HUDEP-2 (cell line): ENCODE measurements at regions not wholly inside any gene's neighbourhood (a gene's known extent, or its start where the extent isn't known, plus 50 kb on each side); places are given as distances from the start of the nearest gene placed in this dataset.
A peak's percentile ranks its signal among the peaks of the same experiment; 100 is the strongest.

ENCODE experiments used
- DNase-seq, 76 experiments: peaks; one replicate each; lab custom pipeline; 2025; ENCODE audit not compliant: unreplicated experiment in 76 of 76; lab: John Stamatoyannopoulos, UW

DNA sequence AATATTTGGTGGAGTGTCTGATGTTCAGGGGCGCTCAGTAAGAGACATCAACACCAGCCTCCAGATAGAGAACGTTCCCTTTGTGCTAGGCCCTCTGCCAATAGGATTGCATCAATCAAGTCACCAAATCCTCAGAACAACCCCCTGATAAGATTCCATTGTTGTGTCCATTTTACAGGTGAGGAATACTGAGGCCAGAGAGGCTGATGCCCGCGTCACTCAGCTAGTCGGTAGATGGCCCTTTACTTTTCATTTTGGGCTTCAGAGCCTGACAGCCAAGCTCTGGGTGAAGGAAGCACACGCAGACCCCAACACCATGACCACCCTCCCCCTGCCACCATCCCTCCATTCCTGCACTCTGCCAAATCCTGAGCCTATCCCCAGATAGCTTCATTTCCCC, 406.2 kb downstream of the PTPRU start:
- no peak for DNase-seq

- DNase-seq: no peak
Measured at GRCh38 chr1:29641921-29642320, 405.6 kb downstream of the PTPRU start.

DNA sequence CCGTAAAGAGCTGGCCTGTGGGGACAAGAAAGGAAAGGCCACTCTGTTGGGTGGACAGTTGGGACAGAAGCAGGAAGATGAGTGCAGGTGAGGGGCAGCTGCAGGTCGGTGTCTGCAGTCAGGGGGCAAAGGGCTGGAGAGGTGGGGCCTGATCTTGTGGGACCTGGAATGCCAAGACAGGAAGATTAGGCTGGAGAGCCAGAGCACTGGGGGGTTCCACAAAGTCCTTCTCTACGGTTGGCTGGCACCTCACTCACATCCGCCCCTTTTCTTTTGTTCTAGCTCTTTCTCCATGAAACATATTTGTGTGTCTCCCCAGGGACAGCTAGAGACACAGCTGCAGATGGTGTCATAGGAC, 404.1 kb downstream of the PTPRU start:
- DNase-seq: no peak

DNA sequence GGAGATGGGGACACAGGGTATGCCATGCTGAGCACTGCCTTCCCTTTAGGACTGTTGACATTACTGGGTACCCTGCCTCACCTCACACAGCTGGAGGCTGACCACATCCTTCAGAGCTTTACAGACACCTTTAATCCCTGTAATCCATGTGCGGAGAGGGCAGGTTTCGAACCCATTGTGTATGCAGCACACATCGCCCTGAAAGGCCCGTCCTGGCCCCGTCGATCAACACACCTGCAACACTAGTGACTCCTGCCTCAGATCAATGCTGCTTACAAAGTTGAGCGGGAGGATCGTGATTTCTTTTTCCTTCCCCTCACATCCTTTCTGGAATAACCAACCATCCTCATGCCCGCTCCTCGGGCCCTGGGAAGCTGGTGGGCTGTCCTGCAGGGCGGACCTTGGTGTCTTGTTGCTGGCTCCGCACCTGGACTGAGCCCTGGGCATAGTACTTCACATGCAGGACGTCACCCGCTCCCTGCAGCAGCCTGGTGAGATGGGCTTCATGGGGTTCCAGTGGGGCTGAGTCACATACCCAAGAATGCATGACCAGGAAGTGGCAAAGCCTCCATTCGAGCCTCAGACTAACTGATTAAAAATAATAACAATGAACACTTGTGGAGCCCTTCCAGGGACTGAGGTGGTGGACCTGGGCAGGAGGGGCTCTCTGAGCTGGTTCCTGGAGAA, 403.6 kb downstream of the PTPRU start:
- no peak for DNase-seq

DNA sequence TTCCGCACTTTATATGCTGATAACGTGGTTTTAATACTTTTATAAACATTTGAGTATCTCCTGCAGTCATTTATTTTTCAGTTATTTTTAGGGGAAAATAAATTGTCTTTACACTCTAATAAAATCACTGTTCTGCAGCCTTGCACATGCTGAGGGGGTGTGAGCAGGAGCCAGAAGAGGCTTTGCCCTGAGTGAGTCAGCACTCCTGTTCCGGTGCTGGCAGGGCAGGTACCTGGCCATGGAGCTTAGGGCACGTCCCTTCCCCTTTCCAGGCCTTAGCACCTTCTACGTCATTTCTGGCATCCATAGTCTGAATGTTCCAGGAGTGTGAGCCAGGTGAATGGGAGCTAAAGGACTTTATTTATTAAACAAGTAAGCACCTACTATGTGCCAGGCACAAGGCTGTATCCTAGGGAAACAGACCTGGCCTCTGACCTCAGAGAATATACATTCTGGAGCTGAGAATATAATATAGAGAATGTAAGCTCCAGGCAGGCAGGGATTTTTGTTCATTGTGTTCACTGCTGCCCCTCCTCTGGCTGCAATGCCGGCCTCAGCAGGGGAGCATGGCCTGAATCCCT, 402.9 kb downstream of the PTPRU start:
- no peak for DNase-seq

- DNase-seq: no peak
Measured at GRCh38 chr1:29638281-29638680, 402.0 kb downstream of the PTPRU start.

GRCh38 chr1:29636936-29637335, 400.6 kb downstream of the PTPRU start:
- no peak for DNase-seq

DNA sequence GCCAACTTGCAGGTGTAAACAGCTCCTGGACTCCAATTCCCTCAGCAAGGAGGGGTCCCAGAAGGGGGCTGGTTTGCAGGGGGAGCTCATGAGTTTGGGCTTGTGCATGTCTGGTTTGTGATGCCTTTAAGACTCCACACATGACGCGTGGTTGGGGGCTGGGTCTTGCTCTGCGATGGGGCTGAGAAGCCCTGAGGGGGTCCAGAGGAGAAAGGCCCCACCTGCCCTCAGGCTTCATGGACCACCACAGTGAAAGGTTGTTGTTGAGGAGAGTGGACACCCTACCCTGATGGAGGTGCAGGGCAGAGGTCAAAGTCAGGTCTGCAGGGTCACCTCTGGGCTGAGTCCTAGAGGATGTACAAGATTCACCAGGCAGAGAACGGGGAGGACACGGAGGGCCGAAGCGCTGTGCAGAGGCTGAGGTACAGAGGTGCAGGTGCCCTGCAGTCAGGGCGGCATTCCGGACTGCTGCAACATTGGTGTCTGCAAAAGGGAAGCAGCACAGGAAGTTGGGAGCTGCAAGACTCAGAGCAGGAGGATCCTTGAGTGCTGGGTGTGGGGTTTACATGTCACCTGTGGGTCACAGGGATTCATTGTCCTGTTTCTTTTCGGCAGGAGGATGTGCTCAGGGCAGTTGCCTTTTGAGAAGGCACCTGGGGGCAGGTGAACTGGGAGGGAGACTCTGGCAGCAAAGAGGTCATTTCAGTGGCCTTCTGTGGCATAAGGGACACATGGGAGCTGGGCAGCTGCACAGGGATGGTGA, 399.4 kb downstream of the PTPRU start:
- DNase-seq: no peak

DNA sequence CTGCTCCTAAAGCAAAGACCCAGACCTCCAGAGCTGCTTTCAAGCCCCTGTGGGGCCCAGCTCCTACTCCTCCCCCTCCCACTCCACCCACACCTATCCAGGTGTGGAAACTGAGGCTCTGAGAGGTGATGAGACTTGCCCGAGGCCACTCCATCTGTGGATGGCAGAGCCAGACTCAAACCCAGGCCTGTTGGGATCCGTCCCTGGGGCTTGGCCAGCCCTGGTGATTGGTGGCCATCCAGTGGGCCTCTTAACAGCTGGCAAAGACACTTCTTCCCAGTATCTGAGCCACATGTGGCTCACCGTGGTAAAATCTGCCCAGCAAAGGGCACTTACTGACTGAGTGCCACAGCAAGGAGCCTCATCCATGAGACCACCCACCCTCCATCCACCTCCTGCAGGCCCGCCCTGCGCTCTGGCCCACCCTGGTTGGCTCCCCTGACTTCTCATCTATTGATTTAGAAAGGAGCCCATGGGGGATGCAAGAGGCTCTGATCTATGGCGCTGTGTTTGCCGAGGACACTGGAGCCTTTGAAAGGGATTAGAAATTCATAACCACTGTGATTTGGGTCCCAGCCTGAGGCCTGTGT, 398.5 kb downstream of the PTPRU start:
- DNase-seq: no peak

GRCh38 chr1:29634324-29634723, 398.0 kb downstream of the PTPRU start:
- no peak for DNase-seq

DNA sequence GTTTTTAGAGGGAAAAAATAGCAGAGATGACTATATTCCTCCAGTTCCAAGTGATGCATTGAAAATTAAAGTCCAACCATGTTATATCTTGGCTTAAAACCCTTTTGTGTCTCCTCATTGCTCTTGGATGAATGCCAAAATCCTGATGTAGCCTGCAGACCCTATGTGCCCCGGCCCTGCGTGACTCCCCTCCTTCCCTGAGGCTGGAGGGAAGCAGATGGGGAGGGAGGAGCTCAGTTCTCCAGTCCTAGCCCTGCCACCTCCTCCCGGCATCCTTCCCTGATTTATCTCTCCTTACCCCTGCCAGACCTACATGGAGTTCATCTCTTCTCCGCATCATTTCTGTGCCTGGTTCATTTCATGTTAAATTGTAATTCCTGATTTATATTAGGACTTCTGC, 397.4 kb downstream of the PTPRU start:
- no peak for DNase-seq

GRCh38 chr1:29632806-29633615, 396.7 kb downstream of the PTPRU start:
- DNase-seq: no peak

GRCh38 chr1:29631836-29632805, 395.8 kb downstream of the PTPRU start:
- no peak for DNase-seq

DNA sequence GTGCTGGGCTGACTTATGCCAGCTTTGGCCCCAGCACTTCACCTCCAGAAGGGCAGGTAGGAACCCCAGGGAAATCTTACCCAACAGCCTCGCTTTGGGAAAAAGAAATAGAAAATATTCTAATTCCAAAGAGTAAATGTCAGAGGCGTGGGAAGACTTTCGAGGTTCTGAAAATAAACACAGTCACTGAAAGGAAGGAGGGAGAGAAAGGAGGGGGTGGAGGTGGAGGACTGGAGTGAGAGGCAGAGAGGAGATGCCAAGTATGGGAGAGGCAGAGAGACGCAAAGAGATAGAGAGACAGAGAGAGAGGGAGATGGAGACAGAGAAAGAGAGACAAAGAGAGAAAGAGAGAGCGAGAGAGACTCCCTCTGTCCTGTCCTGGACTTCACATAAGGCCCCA, 395.0 kb downstream of the PTPRU start:
- no peak for DNase-seq

DNA sequence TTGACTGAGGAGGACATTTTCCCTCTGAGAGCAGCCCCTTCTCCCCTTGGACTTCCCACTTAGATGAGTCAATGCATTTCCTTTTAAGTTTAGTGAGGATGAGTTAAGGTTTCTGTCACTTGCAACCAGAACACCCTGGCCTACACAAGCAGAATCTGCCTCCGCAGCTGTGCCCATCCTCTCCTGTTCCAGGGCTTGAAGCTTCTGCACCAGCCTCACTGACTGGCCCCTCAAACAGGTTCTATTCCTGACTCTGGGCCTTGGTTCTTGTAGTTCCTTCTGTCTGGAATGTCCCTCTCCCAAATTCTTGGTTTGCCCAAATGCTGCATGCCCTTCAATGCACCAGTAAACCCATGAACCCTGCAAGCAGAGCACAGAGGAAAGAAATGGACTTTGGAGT, 394.4 kb downstream of the PTPRU start:
- no peak for DNase-seq

GRCh38 chr1:29629814-29630516, 393.6 kb downstream of the PTPRU start:
- DNase-seq: peak in 1 of 76 experiments; percentile 1

DNA sequence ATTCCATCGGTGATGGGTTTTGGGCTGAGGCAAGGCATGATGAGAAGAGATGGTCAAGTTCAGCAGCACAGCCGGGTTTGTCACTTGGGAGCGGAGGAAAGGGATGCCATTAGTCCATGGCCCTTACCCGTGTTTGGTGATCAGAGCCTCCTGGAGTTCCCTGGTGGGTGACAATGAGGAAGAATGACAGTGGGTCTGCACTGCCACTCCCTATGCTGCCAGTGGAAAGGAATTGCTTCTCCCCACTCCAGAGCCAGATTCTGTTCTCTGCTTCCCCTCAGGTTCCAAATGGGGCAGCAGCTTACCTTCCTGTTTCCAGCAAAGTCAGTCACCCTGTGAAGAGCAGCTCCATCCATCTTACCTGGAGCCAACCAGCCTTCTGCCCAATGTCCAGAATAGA, 393.1 kb downstream of the PTPRU start:
- DNase-seq: no peak

- no peak for DNase-seq
Measured at GRCh38 chr1:29628190-29628589, 391.9 kb downstream of the PTPRU start.

DNA sequence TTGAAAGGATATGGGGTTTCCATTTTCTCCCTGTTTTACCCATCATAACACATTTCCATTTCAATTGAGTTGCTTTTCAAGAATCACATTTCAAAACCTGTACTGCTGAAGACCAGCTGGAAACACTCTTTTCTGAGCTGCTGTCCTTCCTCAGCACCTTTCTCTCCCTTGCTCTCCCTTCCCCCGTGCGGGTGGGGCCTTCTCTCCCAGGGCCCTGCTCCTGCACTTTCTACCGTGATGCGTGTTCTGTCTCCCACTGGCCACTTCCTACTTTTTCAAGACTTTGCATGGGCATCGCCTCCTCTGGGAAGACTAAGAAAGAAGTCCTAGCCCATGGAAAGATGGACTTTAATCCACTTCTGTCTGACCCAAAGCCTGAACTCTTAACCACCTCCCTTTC, 390.4 kb downstream of the PTPRU start:
- DNase-seq: no peak
